ENCODE measurements at regions not wholly inside any gene's neighbourhood (a gene's known extent, or its start where the extent isn't known, plus 50 kb on each side); places are given as distances from the start of the nearest gene placed in this dataset.
A peak's percentile ranks its signal among the peaks of the same experiment; 100 is the strongest.

- TF ChIP-seq ZBTB34 (CRISPR knock-in tag; IDR thresholded peaks at IDR 0.05), result no peak
- no peak for TF ChIP-seq ARNT (IDR thresholded peaks at IDR 0.05)
- no peak for TF ChIP-seq RHOXF2B (CRISPR knock-in tag; conservative IDR thresholded peaks at IDR 0.05)
- no peak for TF ChIP-seq E2F4 (CRISPR knock-in tag; IDR thresholded peaks at IDR 0.05; ENCODE audit: low read depth)
- TF ChIP-seq CTCFL (IDR thresholded peaks at IDR 0.05; ENCODE audit: borderline replicate concordance, insufficient read depth, low read depth, low read length, poor library complexity, severe bottlenecking), result no peak
- no peak for TF ChIP-seq ZFP91 (CRISPR knock-in tag; IDR thresholded peaks at IDR 0.05)
- no peak for TF ChIP-seq ZNF644 (tag; IDR thresholded peaks at IDR 0.05; ENCODE audit: low read depth)
- no peak for TF ChIP-seq VEZF1 (CRISPR knock-in tag; IDR thresholded peaks at IDR 0.05)
- no peak for TF ChIP-seq ETS2 (tag; IDR thresholded peaks at IDR 0.05; ENCODE audit: borderline replicate concordance, poor library complexity, severe bottlenecking)
- TF ChIP-seq ZNF57 (CRISPR knock-in tag; IDR thresholded peaks at IDR 0.05), result no peak
- no peak for TF ChIP-seq CTCF (IDR thresholded peaks at IDR 0.05 in 2 of 3, conservative IDR thresholded peaks at IDR 0.05 in 1 of 3; ENCODE audit: insufficient read depth in 2 of 3, low read depth in 1 of 3, low read length in 3 of 3)
- TF ChIP-seq TEAD1 (CRISPR knock-in tag; IDR thresholded peaks at IDR 0.05), result no peak
- no peak for TF ChIP-seq ZNF134 (CRISPR knock-in tag; conservative IDR thresholded peaks at IDR 0.05)
- no peak for TF ChIP-seq YBX1 (IDR thresholded peaks at IDR 0.05)
- TF ChIP-seq KLF1 (tag; IDR thresholded peaks at IDR 0.05), result no peak
- no peak for TF ChIP-seq SRSF1 (IDR thresholded peaks at IDR 0.05; ENCODE audit: low read depth, low read length)
- TF ChIP-seq PHF8 (IDR thresholded peaks at IDR 0.05; ENCODE audit: borderline replicate concordance, low read length), result no peak
- TF ChIP-seq CTBP1 (IDR thresholded peaks at IDR 0.05; ENCODE audit: borderline replicate concordance), result peak; percentile 97
- TF ChIP-seq CBFB (CRISPR knock-in tag; IDR thresholded peaks at IDR 0.05), result no peak
- no peak for TF ChIP-seq C11orf30 (IDR thresholded peaks at IDR 0.05; ENCODE audit: low read depth)
Observed at GRCh38 chr15:79179108-79179561, 88.6 kb upstream of the RASGRF1 start (continued).
